Ectodermal cell (in vitro differentiated cells): ENCODE measurements at regions not wholly inside any gene's neighbourhood (a gene's known extent, or its start where the extent isn't known, plus 50 kb on each side); places are given as distances from the start of the nearest gene placed in this dataset.

Experiments
- H3K27ac ChIP-seq: 2 replicates; pipeline ENCODE4 v1.7.0; 2013; ENCODE audit warnings: mild to moderate bottlenecking, low read depth, low read length; ENCODE audit not compliant: insufficient read depth, poor library complexity, severe bottlenecking
- H3K27me3 ChIP-seq: 2 replicates; pipeline ENCODE4 v1.7.0; 2013; ENCODE audit warnings: mild to moderate bottlenecking, low read length; ENCODE audit not compliant: insufficient read depth, control insufficient read depth, poor library complexity, severe bottlenecking
- H3K36me3 ChIP-seq: one replicate; pipeline ENCODE4 v1.7.0; 2013; ENCODE audit warnings: low read length; ENCODE audit not compliant: control insufficient read depth, insufficient read depth
- H3K4me1 ChIP-seq: one replicate; pipeline ENCODE4 v1.7.0; 2013; ENCODE audit warnings: low read length; ENCODE audit not compliant: control insufficient read depth, insufficient read depth
- H3K4me3 ChIP-seq: 2 replicates; pipeline ENCODE4 v1.7.0; 2013; ENCODE audit warnings: low read depth, low read length, control low read depth; ENCODE audit not compliant: insufficient read depth
- H3K9me3 ChIP-seq: 2 replicates; pipeline ENCODE4 v1.7.0; 2013; ENCODE audit warnings: mild to moderate bottlenecking, low read length, moderate library complexity; ENCODE audit not compliant: control insufficient read depth
- WGBS, 2 experiments: methylation state at CpG; one replicate each; pipeline ENCODE4 v1.1.7; 2013; ENCODE audit warnings: missing lambda C conversion rate in 2 of 2; 5-methylcytosine and 5-hydroxymethylcytosine counted together

- no peak overlapping the region for H3K4me3 ChIP-seq
- 93 to 96% methylated on average over 5 to 7 of the region's 7 CpGs for WGBS, 2 experiments
- no peaks in the 10 kb centered on the region for H3K4me1 ChIP-seq
- no peak overlapping the region for H3K27ac ChIP-seq
- no peaks in the 10 kb centered on the region for H3K9me3 ChIP-seq
- H3K36me3 ChIP-seq, result no peaks in the 10 kb centered on the region
- H3K27me3 ChIP-seq, result no peaks in the 10 kb centered on the region
Measured at GRCh38 chr6:140051521-140052512, 677.4 kb upstream of the CITED2 start.

- Histone ChIP-seq H3K36me3 (no peaks in the 10 kb centered on the region), H3K27me3 (no peaks in the 10 kb centered on the region), H3K9me3 (no peaks in the 10 kb centered on the region), H3K27ac (no peak overlapping the region), H3K4me3 (no peak overlapping the region), H3K4me1 (no peaks in the 10 kb centered on the region)
- WGBS, 2 experiments, result 92 to 95% methylated on average over 15 of the region's 15 CpGs
Measured at GRCh38 chr6:140050101-140050995, 675.9 kb upstream of the CITED2 start.

GRCh38 chr6:140049251-140049650, 674.8 kb upstream of the CITED2 start:
- no peaks in the 10 kb centered on the region for H3K9me3 ChIP-seq
- H3K36me3 ChIP-seq, result no peaks in the 10 kb centered on the region
- H3K27me3 ChIP-seq, result no peaks in the 10 kb centered on the region
- WGBS, 2 experiments, result 93 to 98% methylated on average over 2 of the region's 2 CpGs
- no peak overlapping the region for H3K4me3 ChIP-seq
- H3K27ac ChIP-seq, result no peak overlapping the region
- no peaks in the 10 kb centered on the region for H3K4me1 ChIP-seq

- H3K9me3 ChIP-seq, result no peaks in the 10 kb centered on the region
- H3K4me3 ChIP-seq, result no peak overlapping the region
- WGBS, 2 experiments, result 75 to 79% methylated on average over 2 of the region's 2 CpGs
- no peaks in the 10 kb centered on the region for H3K27me3 ChIP-seq
- H3K36me3 ChIP-seq, result no peaks in the 10 kb centered on the region
- no peaks in the 10 kb centered on the region for H3K4me1 ChIP-seq
- H3K27ac ChIP-seq, result no peak overlapping the region
Measured at GRCh38 chr6:140048202-140048790, 673.8 kb upstream of the CITED2 start.

DNA sequence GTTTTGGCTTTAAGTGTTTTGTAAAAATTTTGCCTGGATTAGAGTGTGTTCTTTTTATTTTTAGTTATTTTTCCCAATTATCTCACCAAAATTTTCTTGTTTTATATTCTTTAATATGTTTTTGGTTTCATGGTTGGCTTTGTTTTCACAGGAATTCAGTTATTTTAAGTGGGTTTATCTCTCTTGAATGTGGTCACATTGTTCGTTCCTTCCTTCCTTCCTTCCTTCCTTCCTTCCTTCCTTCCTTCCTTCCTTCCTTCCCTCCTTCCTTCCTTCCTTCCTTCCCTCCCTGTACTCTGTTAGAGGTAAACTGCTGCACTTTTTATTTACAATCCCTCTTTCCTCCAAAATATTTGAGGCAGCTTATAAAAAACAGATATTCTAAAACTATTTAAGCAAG, 672.9 kb upstream of the CITED2 start:
- no peak overlapping the region for H3K27ac ChIP-seq
- 88% methylated on average over 1 of the region's 1 CpG; no CpG with 5 or more reads in 1 of the 2 experiments for WGBS, 2 experiments
- no peaks in the 10 kb centered on the region for H3K27me3 ChIP-seq

DNA sequence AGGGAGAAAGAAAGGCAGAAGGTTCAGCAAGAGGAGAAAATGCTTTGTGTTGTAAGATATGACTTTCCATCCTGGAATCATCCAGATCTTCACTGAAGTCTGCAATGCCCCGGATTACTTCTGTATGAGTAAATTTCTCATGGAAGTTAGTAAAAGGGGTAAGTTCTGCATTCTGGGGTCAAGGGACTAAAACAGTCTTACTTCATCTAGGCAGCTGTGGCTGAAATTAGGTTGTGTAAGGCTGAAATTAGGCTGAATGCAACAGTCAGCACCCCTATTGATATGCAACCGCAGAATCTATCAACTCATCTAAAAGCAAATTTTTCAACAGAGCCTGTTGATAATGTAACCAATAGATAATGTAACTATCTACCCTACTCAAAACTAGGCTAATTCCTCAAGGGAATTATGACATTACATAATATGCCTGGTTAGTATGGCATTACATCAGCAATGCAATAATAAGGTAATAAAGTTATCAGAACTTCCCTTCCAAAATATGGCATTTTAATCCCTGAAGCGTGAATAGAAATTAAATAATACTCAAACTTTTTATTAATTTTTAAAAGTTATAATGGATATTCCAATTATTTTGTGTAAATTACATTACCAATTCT, 671.7 kb upstream of the CITED2 start:
- no peaks in the 10 kb centered on the region for H3K36me3 ChIP-seq
- no peaks in the 10 kb centered on the region for H3K4me1 ChIP-seq
- WGBS, 2 experiments, result 90 to 93% methylated on average over 1 to 2 of the region's 3 CpGs
- H3K9me3 ChIP-seq, result no peaks in the 10 kb centered on the region
- H3K27ac ChIP-seq, result no peak overlapping the region
- no peak overlapping the region for H3K4me3 ChIP-seq
- H3K27me3 ChIP-seq, result no peaks in the 10 kb centered on the region

More for the DNA sequence above, 672.9 kb upstream of the CITED2 start:
- no peaks in the 10 kb centered on the region for H3K9me3 ChIP-seq
- no peaks in the 10 kb centered on the region for H3K4me1 ChIP-seq
- H3K36me3 ChIP-seq, result no peaks in the 10 kb centered on the region
- no peak overlapping the region for H3K4me3 ChIP-seq

- no peaks in the 10 kb centered on the region for H3K9me3 ChIP-seq
- no peaks in the 10 kb centered on the region for H3K27me3 ChIP-seq
- H3K4me3 ChIP-seq, result no peak overlapping the region
- 89 to 100% methylated on average over 1 of the region's 1 CpG for WGBS, 2 experiments
- no peaks in the 10 kb centered on the region for H3K36me3 ChIP-seq
- no peak overlapping the region for H3K27ac ChIP-seq
- H3K4me1 ChIP-seq, result no peaks in the 10 kb centered on the region
Measured at GRCh38 chr6:140045116-140045515, 670.7 kb upstream of the CITED2 start.

DNA sequence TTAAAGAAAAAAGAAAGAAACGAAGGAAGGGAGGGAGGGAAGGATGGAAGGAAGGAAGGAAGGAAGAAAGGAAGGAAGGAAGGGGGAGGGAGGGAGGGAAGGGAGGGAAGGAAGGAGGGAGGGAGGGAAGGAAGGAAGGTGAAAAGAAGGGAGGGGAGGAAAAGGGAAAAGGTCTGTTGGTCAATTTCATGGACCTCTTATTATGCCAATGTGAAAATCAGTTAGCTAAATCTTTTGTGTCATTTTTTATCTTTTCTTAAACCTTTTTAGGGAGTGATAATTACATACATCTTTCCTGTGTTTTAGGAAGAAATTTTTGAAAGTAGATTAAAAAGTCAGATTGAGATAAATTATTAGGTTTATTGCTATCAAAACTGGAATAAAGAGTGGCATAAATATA, 670.2 kb upstream of the CITED2 start:
- 96 to 100% methylated on average over 1 of the region's 1 CpG for WGBS, 2 experiments
- no peaks in the 10 kb centered on the region for H3K27me3 ChIP-seq
- H3K9me3 ChIP-seq, result no peaks in the 10 kb centered on the region
- no peaks in the 10 kb centered on the region for H3K36me3 ChIP-seq
- H3K4me1 ChIP-seq, result no peaks in the 10 kb centered on the region
- no peak overlapping the region for H3K27ac ChIP-seq
- no peak overlapping the region for H3K4me3 ChIP-seq

DNA sequence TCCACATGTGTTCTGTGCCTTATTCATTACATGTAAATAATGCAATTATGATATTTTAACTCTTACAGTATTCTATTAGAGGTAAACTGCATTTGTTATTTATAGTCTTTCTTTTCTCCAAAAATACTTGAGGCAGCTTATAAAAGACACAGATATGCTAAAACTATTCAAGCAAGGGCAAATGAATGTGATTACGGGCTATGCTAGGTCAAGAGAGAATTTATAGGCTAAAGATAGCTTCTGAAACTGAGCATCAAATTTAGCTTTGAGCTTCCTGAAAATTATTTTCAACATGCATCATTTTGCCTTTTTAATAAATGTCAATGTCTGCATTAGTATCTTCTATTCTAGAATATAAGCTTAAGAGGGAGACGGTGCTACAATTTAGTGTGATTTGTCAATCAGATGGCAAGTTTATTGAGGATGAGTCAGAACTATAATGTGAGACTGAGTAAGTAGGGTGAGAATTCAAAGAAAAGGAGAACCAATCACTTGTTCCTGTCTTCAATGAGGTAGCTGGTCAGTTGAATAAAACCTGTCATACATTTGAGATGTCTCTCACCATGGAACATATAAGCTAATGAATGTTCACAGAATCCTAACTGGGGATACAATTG, 669.4 kb upstream of the CITED2 start:
- Histone ChIP-seq H3K36me3 (no peaks in the 10 kb centered on the region), H3K27ac (no peak overlapping the region), H3K4me3 (no peak overlapping the region), H3K9me3 (no peaks in the 10 kb centered on the region), H3K27me3 (no peaks in the 10 kb centered on the region), H3K4me1 (no peaks in the 10 kb centered on the region)
- 96 to 100% methylated on average over 1 to 2 of the region's 2 CpGs for WGBS, 2 experiments
